Naive thymus-derived CD4-positive, alpha-beta T cell (primary cell): ENCODE measurements at regions not wholly inside any gene's neighbourhood (a gene's known extent, or its start where the extent isn't known, plus 50 kb on each side); places are given as distances from the start of the nearest gene placed in this dataset.
"Not testable (repeated sequence)": the region's sequence is repeated elsewhere in the genome, so short reads cannot be mapped to it uniquely, and the experiment has no call there.

Experiments
- ATAC-seq: fragments of 150-1000 bp; cut with Tn5 transposase; 2 replicates; pipeline ENCODE4 v1.10.0; 2021; ENCODE audit warnings: mild to moderate bottlenecking, moderate library complexity
- CTCF ChIA-PET: fragments of 350-600 bp; sonication (Branson Sonifier 250); formaldehyde crosslinking; loops from one replicate; lab custom pipeline; 2021; ENCODE audit warnings: antibody characterized with exemption; lab: Charles Lee
- POLR2A ChIA-PET: fragments of 350-600 bp; sonication (Branson Sonifier 250); formaldehyde crosslinking; loops from one replicate; lab custom pipeline; 2021; ENCODE audit warnings: antibody characterized with exemption, inconsistent platforms; lab: Charles Lee
- DNase-seq, 9 donors: peaks; one replicate each; pipeline versions ENCODE4 v3.0.0 to v3.0.0-alpha.2; 2020 to 2022; ENCODE audit warnings: mixed read lengths in 1 of 9
- H3K27ac ChIP-seq: one replicate; pipeline ENCODE4 v1.7.0; 2013; ENCODE audit warnings: mild to moderate bottlenecking, low read depth, low read length, moderate library complexity
- H3K27me3 ChIP-seq, 2 donors: one replicate each; pipeline ENCODE4 v1.7.0; 2013; ENCODE audit warnings: low read length in 2 of 2, mild to moderate bottlenecking in 2 of 2, moderate library complexity in 2 of 2; ENCODE audit not compliant: control insufficient read depth in 2 of 2, insufficient read depth in 2 of 2
- H3K36me3 ChIP-seq, 3 experiments: 1 replicate in 2 of 3; 2 replicates in 1 of 3; pipeline ENCODE4 v1.7.0; 2013; ENCODE audit warnings: low read length in 3 of 3, mild to moderate bottlenecking in 3 of 3, moderate library complexity in 1 of 3; ENCODE audit not compliant: insufficient read depth in 3 of 3, control insufficient read depth in 2 of 3
- H3K4me1 ChIP-seq, 2 donors: one replicate each; pipeline ENCODE4 v1.7.0; 2013; ENCODE audit warnings: low read length in 2 of 2, mild to moderate bottlenecking in 2 of 2, moderate library complexity in 1 of 2; ENCODE audit not compliant: control insufficient read depth in 2 of 2, insufficient read depth in 2 of 2
- H3K4me3 ChIP-seq: 2 replicates; pipeline ENCODE4 v1.7.0; 2013; ENCODE audit warnings: mild to moderate bottlenecking, low read length
- H3K9me3 ChIP-seq, 3 experiments: 1 replicate in 2 of 3; 2 replicates in 1 of 3; pipeline ENCODE4 v1.7.0; 2013; ENCODE audit warnings: low read length in 3 of 3; ENCODE audit not compliant: control insufficient read depth in 2 of 3
- H3K27ac Mint-ChIP-seq, 9 donors: one replicate each; pipeline ENCODE4 v1.8.0; 2020 to 2022; ENCODE audit warnings: mixed read lengths in 9 of 9, mild to moderate bottlenecking in 8 of 9, moderate library complexity in 5 of 9, inconsistent platforms in 2 of 9
- H3K27me3 Mint-ChIP-seq, 5 donors: one replicate each; pipeline ENCODE4 v1.8.0; 2021 to 2022; ENCODE audit warnings: mixed read lengths in 5 of 5, mild to moderate bottlenecking in 1 of 5
- H3K36me3 Mint-ChIP-seq, 5 donors: one replicate each; pipeline ENCODE4 v1.8.0; 2020 to 2022; ENCODE audit warnings: mixed read lengths in 5 of 5, mild to moderate bottlenecking in 3 of 5, inconsistent platforms in 1 of 5
- H3K4me1 Mint-ChIP-seq, 7 donors: one replicate each; pipeline ENCODE4 v1.8.0; 2020 to 2022; ENCODE audit warnings: mixed read lengths in 7 of 7, mild to moderate bottlenecking in 3 of 7, inconsistent platforms in 1 of 7
- H3K4me3 Mint-ChIP-seq, 10 donors: one replicate each; pipeline ENCODE4 v1.8.0; 2020 to 2022; ENCODE audit warnings: mild to moderate bottlenecking in 10 of 10, mixed read lengths in 10 of 10, moderate library complexity in 6 of 10, inconsistent platforms in 2 of 10
- H3K9me3 Mint-ChIP-seq, 11 donors: one replicate each; pipeline ENCODE4 v1.8.0; 2020 to 2022; ENCODE audit warnings: mixed read lengths in 11 of 11, mild to moderate bottlenecking in 4 of 11, inconsistent platforms in 1 of 11, moderate library complexity in 1 of 11
- intact Hi-C, 2 donors: fragments of 100-400 bp; cut with micrococcal nuclease; formaldehyde crosslinking; loops; one replicate each; pipeline ENCODE4 v1.15.1; 2023

- intact Hi-C loops, H3K9me3 ChIP-seq, H3K9me3 Mint-ChIP-seq, H3K4me1 Mint-ChIP-seq, DNase-seq, H3K4me3 Mint-ChIP-seq, H3K4me1 ChIP-seq, H3K36me3 ChIP-seq, H3K36me3 Mint-ChIP-seq, H3K27ac Mint-ChIP-seq, H3K27me3 ChIP-seq, H3K4me3 ChIP-seq, CTCF ChIA-PET, ATAC-seq, H3K27ac ChIP-seq, POLR2A ChIA-PET, H3K27me3 Mint-ChIP-seq: not testable (repeated sequence)
These were observed 108.1 kb downstream of the GOLGA6L6 start for GRCh38 chr15:20433468-20433867.

GRCh38 chr15:20430495-20430894, 111.1 kb downstream of the GOLGA6L6 start:
- H3K27ac Mint-ChIP-seq, H3K36me3 ChIP-seq, H3K9me3 Mint-ChIP-seq, H3K36me3 Mint-ChIP-seq, ATAC-seq, CTCF ChIA-PET, H3K27me3 Mint-ChIP-seq, H3K27ac ChIP-seq, H3K27me3 ChIP-seq, H3K4me1 Mint-ChIP-seq, H3K4me3 Mint-ChIP-seq, H3K4me1 ChIP-seq, DNase-seq, POLR2A ChIA-PET, H3K9me3 ChIP-seq, H3K4me3 ChIP-seq, intact Hi-C loops: not testable (repeated sequence)

GRCh38 chr15:20420710-20421109, 120.9 kb downstream of the GOLGA6L6 start:
- POLR2A ChIA-PET, H3K27ac ChIP-seq, DNase-seq, H3K36me3 ChIP-seq, H3K9me3 Mint-ChIP-seq, H3K27ac Mint-ChIP-seq, intact Hi-C loops, CTCF ChIA-PET, H3K9me3 ChIP-seq, H3K4me1 Mint-ChIP-seq, H3K4me1 ChIP-seq, H3K4me3 Mint-ChIP-seq, H3K4me3 ChIP-seq, H3K36me3 Mint-ChIP-seq, H3K27me3 ChIP-seq: not testable (repeated sequence)
- peaks cover 0 to 19% (median 10%) of the 10 kb centered on the region in 5 donors for H3K27me3 Mint-ChIP-seq
- peak; percentile 24 for ATAC-seq

- H3K27ac ChIP-seq, POLR2A ChIA-PET, H3K27ac Mint-ChIP-seq, H3K4me1 ChIP-seq, intact Hi-C loops, DNase-seq, ATAC-seq, H3K36me3 Mint-ChIP-seq, H3K4me1 Mint-ChIP-seq, H3K4me3 Mint-ChIP-seq, H3K27me3 ChIP-seq, H3K9me3 ChIP-seq, H3K36me3 ChIP-seq, H3K4me3 ChIP-seq, CTCF ChIA-PET: not testable (repeated sequence)
- Mint-ChIP-seq H3K27me3 (peaks cover 0 to 25% (median 14%) of the 10 kb centered on the region in 5 donors), H3K9me3 (peaks cover 0 to 30% (median 11%) of the 10 kb centered on the region in 11 donors)
These were observed 125.0 kb downstream of the GOLGA6L6 start for GRCh38 chr15:20416618-20417017.

- H3K27ac Mint-ChIP-seq, H3K36me3 ChIP-seq, CTCF ChIA-PET, H3K27me3 ChIP-seq, POLR2A ChIA-PET, H3K9me3 ChIP-seq, H3K4me1 ChIP-seq, H3K27me3 Mint-ChIP-seq, intact Hi-C loops, DNase-seq, H3K27ac ChIP-seq, H3K36me3 Mint-ChIP-seq, H3K4me1 Mint-ChIP-seq, H3K4me3 Mint-ChIP-seq, H3K4me3 ChIP-seq: not testable (repeated sequence)
- peak; percentile 45 for ATAC-seq
- H3K9me3 Mint-ChIP-seq, result peaks cover 0 to 23% (median 6%) of the 10 kb centered on the region in 11 donors
These were observed 131.9 kb downstream of the GOLGA6L6 start for GRCh38 chr15:20409667-20410198.

- H3K36me3 Mint-ChIP-seq, result no peaks in the 10 kb centered on the region
- intact Hi-C loops, result no loop called here
- H3K4me3 ChIP-seq, result no peak overlapping the region
- DNase-seq (no peak), ATAC-seq (peak; percentile 14)
- H3K27me3 Mint-ChIP-seq, result peaks cover 0 to 5% (median 2%) of the 10 kb centered on the region in 5 donors
- CTCF ChIA-PET, result no interaction called here
- no peaks in the 10 kb centered on the region for H3K36me3 ChIP-seq
- peaks cover 0 to 4% (median 0%) of the 10 kb centered on the region in 3 experiments for H3K9me3 ChIP-seq
- POLR2A ChIA-PET, result no interaction called here
- no peak overlapping the region for H3K27ac Mint-ChIP-seq
- H3K9me3 Mint-ChIP-seq, result peaks cover 0 to 19% (median 6%) of the 10 kb centered on the region in 11 donors
- no peaks in the 10 kb centered on the region for H3K27me3 ChIP-seq
- H3K27ac ChIP-seq, result no peak overlapping the region
- no peak overlapping the region for H3K4me3 Mint-ChIP-seq
- H3K4me1 Mint-ChIP-seq, result no peaks in the 10 kb centered on the region
- H3K4me1 ChIP-seq, result no peaks in the 10 kb centered on the region
These were observed 132.4 kb downstream of the GOLGA6L6 start for GRCh38 chr15:20409247-20409646.

GRCh38 chr15:20407553-20407952, 134.0 kb downstream of the GOLGA6L6 start:
- intact Hi-C loops, result no loop called here
- no peak overlapping the region for H3K27ac Mint-ChIP-seq
- no peaks in the 10 kb centered on the region for H3K4me1 Mint-ChIP-seq
- H3K9me3 Mint-ChIP-seq, result peaks cover 0 to 11% (median 5%) of the 10 kb centered on the region in 11 donors
- no peaks in the 10 kb centered on the region for H3K36me3 Mint-ChIP-seq
- DNase-seq (no peak), ATAC-seq (no peak)
- Histone ChIP-seq H3K27ac (no peak overlapping the region), H3K9me3 (peaks cover 0 to 4% (median 0%) of the 10 kb centered on the region in 3 experiments), H3K4me1 (no peaks in the 10 kb centered on the region), H3K4me3 (no peak overlapping the region), H3K36me3 (no peaks in the 10 kb centered on the region), H3K27me3 (no peaks in the 10 kb centered on the region)
- peaks cover 0 to 3% (median 0%) of the 10 kb centered on the region in 5 donors for H3K27me3 Mint-ChIP-seq
- ChIA-PET CTCF (no interaction called here), POLR2A (no interaction called here)
- no peak overlapping the region for H3K4me3 Mint-ChIP-seq
